HG03060 (cell line): ENCODE measurements at regions not wholly inside any gene's neighbourhood (a gene's known extent, or its start where the extent isn't known, plus 50 kb on each side); places are given as distances from the start of the nearest gene placed in this dataset.
"Not testable (repeated sequence)": the region's sequence is repeated elsewhere in the genome, so short reads cannot be mapped to it uniquely, and the experiment has no call there.

Experiments
- ATAC-seq: cut with Tn5 transposase; IDR thresholded peaks from one replicate; pipeline ENCODE4 v1.9.1; 2021; ENCODE audit warnings: low read depth, moderate number of reproducible peaks; ENCODE audit not compliant: unreplicated experiment

DNA sequence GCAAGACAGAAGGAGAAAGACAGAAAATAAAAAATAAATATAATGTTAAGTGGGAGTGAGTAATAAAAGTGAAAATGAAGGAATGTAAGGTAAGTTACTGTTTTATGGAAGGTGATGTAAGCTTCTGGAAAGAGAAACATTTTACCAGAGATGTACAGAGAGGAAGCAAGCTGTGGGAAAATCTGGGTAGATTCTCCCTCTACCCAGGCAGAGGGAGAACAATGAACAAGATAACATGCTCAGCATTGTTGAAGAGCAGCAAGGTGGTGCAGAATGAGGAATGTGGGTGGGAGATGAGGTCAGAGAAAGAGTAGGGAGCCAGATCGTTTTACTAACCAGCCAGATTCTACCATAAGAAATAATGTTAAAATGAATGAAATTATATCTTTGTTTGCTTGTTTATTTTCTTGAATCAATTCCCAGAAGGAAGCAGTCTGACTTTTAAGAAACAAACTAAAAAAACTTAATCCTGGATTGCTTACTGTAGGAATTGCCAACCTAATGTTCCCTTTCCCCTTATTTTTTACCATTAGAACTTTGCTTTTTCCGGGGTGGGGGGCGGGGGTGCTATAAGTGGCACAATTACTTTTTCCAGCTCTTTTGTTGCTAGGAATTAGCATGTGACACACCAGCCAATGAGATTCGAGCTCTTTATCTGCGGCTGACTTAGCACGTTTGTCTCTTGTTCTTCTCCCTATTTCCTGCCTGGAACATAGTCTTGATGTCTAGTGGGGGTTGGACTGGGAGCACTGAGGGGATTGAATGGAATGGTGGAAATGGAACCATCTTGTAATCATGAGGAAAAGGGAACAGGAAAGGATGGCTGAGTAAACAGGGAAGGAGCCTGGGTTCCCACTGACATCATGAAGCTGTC, 356.7 kb downstream of the TMEM167A start:
- no peak for ATAC-seq

GRCh38 chr5:82719368-82719767, 357.8 kb downstream of the TMEM167A start:
- ATAC-seq, result peak; percentile 91

- ATAC-seq, result no peak
Measured at GRCh38 chr5:82717738-82718137, 359.5 kb downstream of the TMEM167A start.

DNA sequence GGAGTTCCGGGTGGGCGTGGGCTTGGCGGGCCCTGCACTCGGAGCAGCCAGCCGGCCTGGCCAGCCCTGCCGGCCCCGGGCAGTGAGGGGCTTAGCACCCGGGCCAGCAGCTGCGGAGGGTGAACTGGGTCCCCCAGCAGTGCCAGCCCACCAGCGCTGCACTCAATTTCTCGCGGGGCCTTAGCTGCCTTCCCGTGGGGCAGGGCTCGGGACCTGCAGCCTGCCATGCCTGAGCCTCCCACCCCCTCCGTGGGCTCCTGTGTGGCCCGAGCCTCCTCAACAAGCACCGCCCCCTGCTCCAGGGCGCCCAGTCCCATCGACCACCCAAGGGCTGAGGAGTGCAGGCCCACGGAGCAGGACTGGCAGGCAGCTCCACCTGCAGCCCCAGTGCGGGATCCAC, 362.5 kb downstream of the TMEM167A start:
- ATAC-seq, result not testable (repeated sequence)

DNA sequence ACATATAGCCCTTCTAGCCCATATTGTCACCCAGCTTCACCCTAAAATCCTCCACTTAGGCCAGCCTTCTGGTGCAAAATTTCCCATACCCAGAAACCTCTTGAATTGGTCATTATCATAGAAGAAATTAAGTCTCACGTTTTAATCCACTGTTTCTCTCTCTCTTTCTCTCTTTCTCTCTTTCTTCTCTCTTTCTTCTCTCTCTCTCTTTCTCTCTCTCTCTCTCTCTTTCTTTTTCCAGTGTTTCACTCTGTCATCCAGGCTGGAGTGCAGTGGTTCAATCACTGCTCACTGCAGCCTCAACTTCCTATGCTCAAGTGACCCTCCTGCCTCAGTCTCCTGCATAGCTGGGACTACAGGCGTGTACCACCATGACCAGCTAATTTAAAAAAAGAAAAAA, 363.4 kb downstream of the TMEM167A start:
- no peak for ATAC-seq

DNA sequence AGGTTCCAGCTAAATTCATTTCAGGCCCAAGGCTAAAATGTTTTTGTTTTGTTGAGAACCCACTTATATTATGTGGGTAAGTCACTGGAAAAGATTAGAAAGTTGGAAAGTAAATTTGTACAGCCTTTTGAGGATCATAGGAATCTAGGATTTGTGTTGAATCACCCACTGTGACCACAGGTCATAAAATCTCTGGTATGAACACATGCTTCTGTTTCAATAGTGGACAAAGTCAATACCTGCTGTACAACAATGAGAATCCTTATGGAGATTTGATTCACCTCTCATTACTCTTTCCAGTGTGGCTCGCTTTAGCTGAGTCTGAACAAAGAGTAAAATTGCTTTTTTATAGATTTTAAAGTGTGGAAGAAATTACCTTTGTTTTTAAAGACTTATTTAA, 369.5 kb downstream of the TMEM167A start:
- ATAC-seq, result no peak

DNA sequence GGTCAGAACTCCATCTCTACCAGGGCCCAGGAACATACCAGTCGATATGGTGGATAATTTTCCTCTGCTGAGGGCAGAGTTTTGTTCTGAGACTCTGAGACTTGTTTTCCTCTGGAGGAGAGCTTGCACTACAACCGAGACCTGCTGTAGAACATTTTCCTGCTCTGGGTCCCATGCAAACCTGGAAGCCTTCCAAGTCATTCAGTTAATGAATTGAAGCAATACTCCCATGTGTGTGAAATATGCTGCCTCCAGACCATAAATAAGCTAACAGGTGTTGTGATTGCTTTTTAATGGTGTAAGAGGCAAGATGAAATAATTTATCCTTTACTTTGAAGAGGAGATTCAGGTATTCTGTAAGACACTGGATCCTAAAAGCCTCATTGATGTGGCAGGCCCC, 372.8 kb downstream of the TMEM167A start:
- no peak for ATAC-seq

DNA sequence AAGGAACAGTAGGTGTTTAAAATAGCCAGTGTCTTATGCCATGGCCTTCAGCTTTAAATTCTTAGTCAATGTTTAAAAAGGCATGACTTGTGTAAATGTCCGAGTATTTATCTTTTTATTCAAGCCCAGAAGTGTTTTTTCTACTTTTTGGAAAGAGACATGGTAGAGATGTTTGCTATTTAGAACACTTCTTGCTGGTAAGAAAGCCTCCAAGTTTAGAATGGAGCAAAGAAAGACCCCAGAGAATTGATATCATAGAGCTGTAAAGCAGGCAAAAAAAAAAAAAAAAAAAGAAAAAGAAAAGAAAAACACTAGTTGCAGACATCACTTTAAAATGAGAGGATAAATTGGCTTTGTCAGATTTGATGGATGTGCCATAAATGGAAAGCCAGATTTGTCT, 375.1 kb downstream of the TMEM167A start:
- no peak for ATAC-seq

GRCh38 chr5:82699737-82700136, 377.5 kb downstream of the TMEM167A start:
- no peak for ATAC-seq

DNA sequence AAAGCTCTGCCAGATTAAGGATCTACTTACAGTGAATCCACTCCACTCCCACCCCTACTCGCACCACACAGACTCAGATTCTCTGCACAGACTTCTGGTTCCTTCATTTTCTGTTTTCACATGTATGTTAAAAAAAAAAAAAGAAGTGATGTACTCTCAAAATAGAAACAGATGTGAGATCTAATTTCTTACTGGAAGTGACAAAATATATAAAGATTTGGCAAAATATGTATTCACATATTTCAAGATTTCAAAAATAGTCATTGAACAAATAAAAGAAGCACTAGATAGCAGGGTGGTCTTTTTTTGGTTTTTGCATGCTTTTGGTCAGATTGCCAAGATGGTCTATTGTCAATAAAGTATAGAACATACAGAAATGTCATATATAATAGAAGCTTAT, 379.2 kb downstream of the TMEM167A start:
- no peak for ATAC-seq

- ATAC-seq, result no peak
Measured at GRCh38 chr5:82694711-82695285, 382.4 kb downstream of the TMEM167A start.

DNA sequence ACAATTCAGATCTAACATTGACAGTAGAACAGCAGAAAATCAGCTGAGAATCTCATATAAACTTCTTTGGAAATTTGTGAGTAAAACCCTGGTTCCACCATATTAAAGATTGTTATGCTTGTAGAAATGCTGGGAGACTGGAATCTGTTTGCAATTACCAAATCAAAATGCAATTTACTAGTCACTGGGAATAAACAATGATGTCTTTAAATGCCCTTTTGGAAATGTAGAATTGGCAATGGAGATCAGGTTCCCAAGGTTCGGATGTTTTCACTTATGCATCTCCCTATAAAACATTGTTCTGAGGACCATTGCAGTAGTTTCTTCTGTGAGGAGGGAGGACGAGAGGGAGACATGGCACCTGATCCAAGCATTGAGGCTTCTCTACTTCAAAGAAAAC, 384.4 kb downstream of the TMEM167A start:
- no peak for ATAC-seq

DNA sequence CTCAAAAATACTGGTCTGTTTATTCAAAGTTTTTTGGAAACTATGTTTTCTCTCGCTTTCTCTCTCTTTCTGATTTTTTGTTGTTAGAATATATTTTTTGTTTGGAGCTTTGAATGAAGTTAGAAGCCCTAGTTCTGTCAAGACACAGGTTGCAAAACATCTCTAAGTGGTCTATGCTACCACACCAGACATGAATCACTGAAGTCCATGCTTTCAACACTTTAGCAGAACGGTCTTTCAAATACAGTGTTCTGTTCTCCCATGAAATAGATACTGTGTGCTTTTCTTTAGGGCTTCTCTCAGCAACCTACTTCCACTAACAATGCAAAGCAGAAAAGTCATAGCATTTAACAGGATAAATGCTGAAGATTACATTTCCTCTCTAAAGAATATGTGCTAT, 392.5 kb downstream of the TMEM167A start:
- ATAC-seq, result no peak

- ATAC-seq, result no peak
Measured at GRCh38 chr5:82684165-82684564, 393.0 kb downstream of the TMEM167A start.

GRCh38 chr5:82679660-82680059, 397.5 kb downstream of the TMEM167A start:
- ATAC-seq, result no peak

- peak; percentile 80 for ATAC-seq
Measured at GRCh38 chr5:82676661-82677060, 398.5 kb upstream of the RPS23 start.

DNA sequence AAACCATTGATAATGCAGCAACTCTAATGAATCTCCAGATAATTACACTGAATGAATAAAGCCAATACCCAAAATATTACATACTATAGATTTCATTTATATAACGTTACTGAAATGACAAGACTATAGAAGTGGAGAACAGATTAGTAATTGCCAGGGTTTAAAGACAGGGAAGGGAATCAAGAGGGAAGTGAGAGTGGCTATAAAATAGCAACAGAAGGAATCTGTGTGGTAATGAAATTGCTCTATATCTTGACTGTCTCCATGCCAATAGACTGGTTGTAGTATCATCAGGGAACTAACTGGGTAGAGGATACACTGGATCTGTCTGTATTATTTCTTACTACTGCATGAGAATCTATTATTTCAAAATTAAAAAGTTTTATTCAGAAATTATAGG, 396.5 kb upstream of the RPS23 start:
- no peak for ATAC-seq

DNA sequence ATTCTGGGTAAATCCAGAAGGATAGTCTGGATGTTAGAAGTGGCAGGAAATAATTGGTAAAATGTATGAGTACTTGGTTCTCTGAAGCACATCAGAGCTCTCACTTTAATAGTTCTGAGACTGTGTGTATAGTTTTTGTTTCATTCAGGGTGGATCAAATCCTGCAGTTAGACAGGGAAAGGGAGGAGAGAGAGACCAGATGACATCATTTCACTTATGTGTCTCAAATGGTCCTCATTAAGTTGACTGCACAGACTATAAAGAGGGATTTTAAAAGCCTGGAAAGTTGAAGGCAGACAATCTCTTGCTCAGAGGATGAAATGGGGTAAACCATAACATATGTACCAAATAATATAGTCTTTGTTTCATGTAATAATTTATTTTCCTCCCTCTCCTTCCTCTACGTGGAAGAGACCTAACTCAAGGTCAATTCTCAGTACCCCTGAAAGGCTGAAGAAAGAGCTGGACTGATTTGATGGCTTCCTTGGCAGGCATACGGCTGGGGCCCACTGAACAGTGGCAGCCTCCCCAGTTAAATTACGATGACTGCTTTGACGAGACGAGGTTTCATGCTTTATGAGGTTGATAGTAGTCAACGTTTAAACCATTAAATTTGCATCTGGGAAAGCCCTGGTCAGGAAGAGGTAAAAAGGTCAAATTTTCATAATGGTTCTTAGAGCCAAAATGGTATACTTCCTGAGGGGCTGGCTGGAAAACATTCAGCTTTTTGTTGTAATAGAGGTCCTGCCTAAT, 395.1 kb upstream of the RPS23 start:
- no peak for ATAC-seq

DNA sequence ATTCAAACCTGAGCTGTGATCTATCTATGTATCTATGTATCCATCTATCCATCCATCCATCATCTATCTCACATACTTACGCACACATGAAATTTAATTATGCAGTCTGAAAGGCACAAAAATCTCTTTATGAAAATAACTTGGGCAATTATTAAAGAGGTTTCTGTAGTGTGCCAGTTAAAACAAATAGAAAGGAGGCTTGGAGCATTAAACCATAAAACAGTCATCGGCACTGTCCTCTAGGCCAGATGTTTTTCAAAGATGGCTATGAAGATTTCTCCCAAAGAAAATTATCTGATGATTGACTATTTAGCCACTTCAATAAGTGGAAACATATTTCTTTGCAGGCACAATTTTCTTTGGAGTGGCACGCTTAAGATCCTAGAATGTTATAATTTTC, 392.5 kb upstream of the RPS23 start:
- no peak for ATAC-seq

- ATAC-seq, result no peak
Measured at GRCh38 chr5:82669720-82670119, 391.6 kb upstream of the RPS23 start.

- ATAC-seq, result no peak
Measured at GRCh38 chr5:82666312-82666711, 388.2 kb upstream of the RPS23 start.

GRCh38 chr5:82664732-82665131, 386.6 kb upstream of the RPS23 start:
- ATAC-seq, result no peak
